ENCODE measurements at regions not wholly inside any gene's neighbourhood (a gene's known extent, or its start where the extent isn't known, plus 50 kb on each side); places are given as distances from the start of the nearest gene placed in this dataset.

DNA sequence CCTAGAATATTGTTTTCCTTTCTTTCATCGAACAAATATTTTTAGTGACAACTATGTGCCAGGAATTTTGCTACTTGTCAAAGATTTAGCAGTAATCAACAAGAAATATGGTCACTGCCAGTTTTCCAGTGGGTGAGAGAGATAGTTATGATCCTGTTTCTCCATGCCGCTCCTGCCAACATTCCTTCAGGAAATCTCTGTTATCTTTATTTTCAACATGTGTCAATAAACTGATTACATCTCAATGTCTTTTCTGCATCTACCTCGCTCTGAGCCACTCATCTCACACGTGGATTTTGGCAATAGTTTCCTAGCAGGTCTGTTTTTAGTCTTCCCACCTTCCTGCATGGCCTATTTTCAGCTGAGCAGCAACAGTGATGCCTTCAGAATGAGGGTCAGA lies 650.0 kb upstream of the STXBP6 start:
- H3K27ac Mint-ChIP-seq: 0 out of 7 replicates have a peak overlapping the region, but pooled peaks of 1 of the 3 experiments have one; percentile 1

More for the DNA sequence above, 650.0 kb upstream of the STXBP6 start:
- Histone ChIP-seq H4K91ac (ENCODE audit: insufficient read length, low read depth, low read length) (no peak overlapping the region), H2BK20ac (ENCODE audit: low read depth, low read length, poor library complexity, severe bottlenecking) (no peak overlapping the region), H3K56ac (ENCODE audit: insufficient read length, low read depth, low read length) (no peak overlapping the region), H3K9me3 (ENCODE audit: control insufficient read depth, low read depth, low read length) (no peaks in the 10 kb centered on the region), H3K23me2 (ENCODE audit: insufficient read length, low read depth, low read length, poor library complexity, severe bottlenecking) (no peaks in the 10 kb centered on the region), H3K27ac (ENCODE audit: insufficient read length, low read depth, low read length) (no peak overlapping the region), H3K4ac (ENCODE audit: low read depth, low read length) (no peak overlapping the region), H4K8ac (replicated peaks; ENCODE audit: insufficient read length, low read depth, low read length) (no peak overlapping the region), H2AK5ac (ENCODE audit: insufficient read length, low read length) (no peak overlapping the region), H3K18ac (ENCODE audit: insufficient read length, low read depth, low read length) (no peak overlapping the region), H2AFZ (ENCODE audit: low read length) (no peak overlapping the region), H2BK120ac (ENCODE audit: low read depth, low read length, poor library complexity, severe bottlenecking) (no peak overlapping the region), H4K5ac (ENCODE audit: insufficient read length, low read depth, low read length) (no peak overlapping the region), H3K27me3 (ENCODE audit: insufficient read depth, low read length) (no peaks in the 10 kb centered on the region), H3K23ac (ENCODE audit: insufficient read length, low read depth, low read length) (no peak overlapping the region), H3K79me2 (ENCODE audit: insufficient read depth, low read length) (no peaks in the 10 kb centered on the region), H4K20me1 (ENCODE audit: control insufficient read depth, insufficient read depth, insufficient read length) (no peaks in the 10 kb centered on the region), H3K4me1 (ENCODE audit: insufficient read depth, low read length) (no peaks in the 10 kb centered on the region), H2BK5ac (ENCODE audit: insufficient read length, low read length) (no peak overlapping the region), H2BK15ac (ENCODE audit: low read depth, low read length) (no peak overlapping the region), H3T11ph (ENCODE audit: low read length) (no peak overlapping the region), H3K4me2 (ENCODE audit: insufficient read depth, insufficient read length, low read length) (no peak overlapping the region), H3K79me1 (ENCODE audit: insufficient read depth, low read depth, low read length, poor library complexity, severe bottlenecking) (no peaks in the 10 kb centered on the region), H3K9ac (ENCODE audit: extremely low read depth, insufficient read length, low read length) (no peak overlapping the region), H3K14ac (ENCODE audit: insufficient read depth, low read length) (no peak overlapping the region), H2BK12ac (ENCODE audit: insufficient read length, low read depth, low read length) (no peak overlapping the region)
- TF ChIP-seq, protein P1, sequence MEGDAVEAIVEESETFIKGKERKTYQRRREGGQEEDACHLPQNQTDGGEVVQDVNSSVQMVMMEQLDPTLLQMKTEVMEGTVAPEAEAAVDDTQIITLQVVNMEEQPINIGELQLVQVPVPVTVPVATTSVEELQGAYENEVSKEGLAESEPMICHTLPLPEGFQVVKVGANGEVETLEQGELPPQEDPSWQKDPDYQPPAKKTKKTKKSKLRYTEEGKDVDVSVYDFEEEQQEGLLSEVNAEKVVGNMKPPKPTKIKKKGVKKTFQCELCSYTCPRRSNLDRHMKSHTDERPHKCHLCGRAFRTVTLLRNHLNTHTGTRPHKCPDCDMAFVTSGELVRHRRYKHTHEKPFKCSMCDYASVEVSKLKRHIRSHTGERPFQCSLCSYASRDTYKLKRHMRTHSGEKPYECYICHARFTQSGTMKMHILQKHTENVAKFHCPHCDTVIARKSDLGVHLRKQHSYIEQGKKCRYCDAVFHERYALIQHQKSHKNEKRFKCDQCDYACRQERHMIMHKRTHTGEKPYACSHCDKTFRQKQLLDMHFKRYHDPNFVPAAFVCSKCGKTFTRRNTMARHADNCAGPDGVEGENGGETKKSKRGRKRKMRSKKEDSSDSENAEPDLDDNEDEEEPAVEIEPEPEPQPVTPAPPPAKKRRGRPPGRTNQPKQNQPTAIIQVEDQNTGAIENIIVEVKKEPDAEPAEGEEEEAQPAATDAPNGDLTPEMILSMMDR (conservative IDR thresholded peaks at IDR 0.05): no peak
- Mint-ChIP-seq H3K27me3 (ENCODE audit: low read depth) (no peaks in the 10 kb centered on the region), H3K9me3 (peaks cover 2% of the 10 kb centered on the region in 2 experiments; a peak in 1 of 5 replicates), H3K36me3 (ENCODE audit: insufficient read depth in 1 of 3, low read depth in 3 of 3) (no peaks in the 10 kb centered on the region), H3K4me3 (no peak overlapping the region), H3K4me1 (no peaks in the 10 kb centered on the region)
- WGBS (ENCODE audit: extremely low coverage, insufficient read length, low lambda C conversion rate): no CpG with 5 or more reads among the region's 4 CpGs
- no peak for DNase-seq
